ENCODE measurements at regions not wholly inside any gene's neighbourhood (a gene's known extent, or its start where the extent isn't known, plus 50 kb on each side); places are given as distances from the start of the nearest gene placed in this dataset.

DNA sequence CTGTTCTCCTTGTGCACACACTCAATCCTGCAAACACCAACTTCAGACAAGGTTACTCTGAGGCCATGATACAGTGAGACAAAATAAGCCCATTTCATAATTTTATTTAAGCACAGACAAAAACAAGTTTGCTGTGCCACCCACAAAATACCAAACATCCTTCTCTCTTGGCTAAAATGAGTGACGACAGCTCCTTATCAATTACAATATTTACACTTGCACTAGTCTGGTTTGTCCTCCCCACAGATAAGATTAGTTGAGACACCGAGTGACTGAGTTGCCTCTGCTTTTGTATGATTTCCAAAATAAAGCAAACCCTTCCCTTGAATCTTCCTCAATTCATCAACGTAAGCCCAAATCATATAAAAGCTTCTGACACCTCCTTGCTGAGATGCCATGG is 233.5 kb upstream of the ATP10A start:
- TF ChIP-seq, protein P1, sequence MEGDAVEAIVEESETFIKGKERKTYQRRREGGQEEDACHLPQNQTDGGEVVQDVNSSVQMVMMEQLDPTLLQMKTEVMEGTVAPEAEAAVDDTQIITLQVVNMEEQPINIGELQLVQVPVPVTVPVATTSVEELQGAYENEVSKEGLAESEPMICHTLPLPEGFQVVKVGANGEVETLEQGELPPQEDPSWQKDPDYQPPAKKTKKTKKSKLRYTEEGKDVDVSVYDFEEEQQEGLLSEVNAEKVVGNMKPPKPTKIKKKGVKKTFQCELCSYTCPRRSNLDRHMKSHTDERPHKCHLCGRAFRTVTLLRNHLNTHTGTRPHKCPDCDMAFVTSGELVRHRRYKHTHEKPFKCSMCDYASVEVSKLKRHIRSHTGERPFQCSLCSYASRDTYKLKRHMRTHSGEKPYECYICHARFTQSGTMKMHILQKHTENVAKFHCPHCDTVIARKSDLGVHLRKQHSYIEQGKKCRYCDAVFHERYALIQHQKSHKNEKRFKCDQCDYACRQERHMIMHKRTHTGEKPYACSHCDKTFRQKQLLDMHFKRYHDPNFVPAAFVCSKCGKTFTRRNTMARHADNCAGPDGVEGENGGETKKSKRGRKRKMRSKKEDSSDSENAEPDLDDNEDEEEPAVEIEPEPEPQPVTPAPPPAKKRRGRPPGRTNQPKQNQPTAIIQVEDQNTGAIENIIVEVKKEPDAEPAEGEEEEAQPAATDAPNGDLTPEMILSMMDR (IDR thresholded peaks at IDR 0.05; ENCODE audit: low read depth, low read length), result no peak
- H3K4me3 ChIP-seq (ENCODE audit: low read depth, low read length), result no peak overlapping the region
- in situ Hi-C loops (cut with HindIII; ENCODE audit: low sequenced_read_pairs), result no loop called here

DNA sequence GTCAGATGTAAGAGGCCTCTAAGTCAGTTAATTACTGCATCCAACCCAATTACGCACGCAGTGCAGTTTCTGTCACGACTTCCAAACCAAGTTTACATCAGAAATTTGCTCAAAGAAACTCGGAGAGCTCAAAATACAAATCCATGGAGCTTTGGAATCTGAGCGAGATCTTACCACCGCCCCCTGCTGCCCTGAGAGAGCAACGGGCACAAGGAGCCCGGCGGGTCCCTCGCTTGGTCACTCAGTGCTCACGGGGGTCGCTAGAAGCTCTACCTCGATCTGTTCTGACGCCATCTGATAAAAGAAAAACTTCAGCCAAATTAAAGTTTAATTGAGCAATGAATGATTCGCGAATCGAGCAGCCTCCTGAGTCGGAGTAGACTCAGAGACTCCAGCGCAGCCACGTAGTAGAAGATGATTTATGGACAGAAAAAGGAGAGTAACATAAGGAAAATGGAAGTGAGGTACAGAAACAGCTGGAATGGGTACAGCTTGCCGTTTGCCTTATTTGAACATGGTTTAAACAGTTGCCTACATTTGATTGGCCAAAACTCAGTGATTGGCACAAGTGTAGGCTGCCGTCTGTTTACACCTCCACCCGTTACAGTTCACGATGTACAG is 232.7 kb upstream of the ATP10A start:
- TF ChIP-seq, protein P1 (IDR thresholded peaks at IDR 0.05; ENCODE audit: low read depth, low read length), result no peak
- in situ Hi-C loops (cut with HindIII; ENCODE audit: low sequenced_read_pairs), result no loop called here
- DNase-seq (ENCODE audit: low read depth, low spot score), result no peak
- H3K4me3 ChIP-seq (ENCODE audit: low read depth, low read length), result no peak overlapping the region

More for the DNA sequence above, 233.5 kb upstream of the ATP10A start:
- DNase-seq (ENCODE audit: low read depth, low spot score), result no peak

DNA sequence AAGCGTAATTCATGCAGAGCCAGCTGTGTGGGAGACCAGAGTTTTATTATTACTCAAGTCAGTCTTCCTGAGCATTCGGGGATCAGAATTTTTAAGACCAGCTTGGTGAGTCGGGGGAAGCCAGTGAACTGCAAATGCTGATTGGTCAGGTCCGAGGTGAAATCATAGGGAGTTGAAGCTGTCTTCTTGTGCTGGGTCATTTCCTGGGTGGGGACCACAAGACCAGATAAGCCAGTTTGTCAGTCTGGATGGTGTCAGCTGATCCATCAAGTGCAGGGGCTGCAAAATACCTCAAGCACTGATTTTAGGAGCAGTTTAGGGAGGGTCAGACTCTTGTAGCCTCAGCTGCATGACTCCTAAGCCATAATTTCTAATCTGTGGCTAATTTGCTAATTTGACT is 228.1 kb upstream of the ATP10A start:
- TF ChIP-seq, protein P1 (IDR thresholded peaks at IDR 0.05; ENCODE audit: low read depth, low read length), result no peak
- no peak for DNase-seq (ENCODE audit: low read depth, low spot score)
- in situ Hi-C loops (cut with HindIII; ENCODE audit: low sequenced_read_pairs), result no loop called here
- H3K4me3 ChIP-seq (ENCODE audit: low read depth, low read length), result no peak overlapping the region

DNA sequence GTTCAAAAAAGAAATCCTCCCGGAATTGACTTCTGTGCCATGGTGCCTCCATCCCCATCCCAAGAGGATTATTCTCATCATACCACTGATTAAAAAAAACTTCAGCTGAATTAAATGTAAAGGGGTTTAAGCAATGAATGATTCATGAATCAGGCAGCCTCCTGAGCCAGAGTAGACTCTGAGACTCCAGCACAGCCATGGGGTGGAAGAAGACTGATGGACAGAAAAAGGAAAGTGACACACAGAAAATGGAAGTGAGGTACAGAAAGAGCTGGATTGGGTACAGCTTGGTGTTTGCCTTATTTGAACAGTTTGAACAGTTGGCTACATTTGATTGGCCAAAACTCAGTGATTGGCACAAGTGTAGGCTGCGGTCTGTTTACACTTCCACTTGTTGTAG is 224.8 kb upstream of the ATP10A start:
- in situ Hi-C loops (cut with HindIII; ENCODE audit: low sequenced_read_pairs), result no loop called here
- TF ChIP-seq, protein P1 (IDR thresholded peaks at IDR 0.05; ENCODE audit: low read depth, low read length), result no peak
- H3K4me3 ChIP-seq (ENCODE audit: low read depth, low read length), result no peak overlapping the region
- DNase-seq (ENCODE audit: low read depth, low spot score), result no peak

DNA sequence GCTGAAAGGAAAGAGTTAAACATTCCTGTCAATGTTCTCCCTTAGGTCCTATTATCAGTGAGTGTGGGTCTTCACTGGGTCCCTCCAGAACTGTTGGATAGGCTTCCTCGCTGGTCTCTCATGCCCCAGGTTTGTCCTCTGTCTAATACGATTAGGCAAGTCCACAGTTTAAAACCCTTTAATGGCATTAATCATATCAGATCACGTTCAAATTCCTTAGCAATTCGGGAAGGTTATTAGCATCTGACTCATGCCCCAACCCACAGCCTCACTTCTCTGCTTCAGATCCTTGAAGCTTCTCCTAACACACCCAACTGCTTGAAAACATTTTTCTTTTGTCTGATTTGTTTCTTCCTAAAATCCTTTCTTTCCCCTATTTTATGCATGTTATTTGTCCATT is 224.3 kb upstream of the ATP10A start:
- DNase-seq (ENCODE audit: low read depth, low spot score), result no peak
- H3K4me3 ChIP-seq (ENCODE audit: low read depth, low read length), result no peak overlapping the region
- in situ Hi-C loops (cut with HindIII; ENCODE audit: low sequenced_read_pairs), result no loop called here
- TF ChIP-seq, protein P1 (IDR thresholded peaks at IDR 0.05; ENCODE audit: low read depth, low read length), result no peak

DNA sequence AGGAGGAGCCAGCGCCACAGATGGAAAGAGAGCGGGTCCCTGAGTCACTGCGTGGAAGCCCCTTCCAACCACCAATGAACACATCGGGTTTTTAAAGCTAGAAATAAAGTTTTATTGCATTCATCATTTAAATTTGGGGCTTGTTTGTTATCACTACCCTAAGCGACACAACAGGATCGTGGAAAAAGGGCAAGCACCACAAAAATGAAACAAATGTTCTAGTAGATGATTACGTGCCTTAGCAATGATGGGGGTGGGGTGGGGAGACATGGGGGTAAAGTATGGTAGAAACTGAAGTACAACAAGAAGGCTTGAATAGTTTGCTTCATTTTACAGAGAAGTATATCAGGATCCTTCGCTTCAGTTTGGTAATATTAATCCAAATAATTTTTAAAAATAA is 221.6 kb upstream of the ATP10A start:
- TF ChIP-seq, protein P1 (IDR thresholded peaks at IDR 0.05; ENCODE audit: low read depth, low read length), result no peak
- no peak overlapping the region for H3K4me3 ChIP-seq (ENCODE audit: low read depth, low read length)
- in situ Hi-C loops (cut with HindIII; ENCODE audit: low sequenced_read_pairs), result no loop called here
- no peak for DNase-seq (ENCODE audit: low read depth, low spot score)
